Ishikawa (cell line): ENCODE measurements at regions not wholly inside any gene's neighbourhood (a gene's known extent, or its start where the extent isn't known, plus 50 kb on each side); places are given as distances from the start of the nearest gene placed in this dataset.

Experiments used
- CEBPB ChIP-seq: IDR thresholded peaks from 2 replicates; pipeline ENCODE4 v1.6.1; 2012
- EP300 ChIP-seq: IDR thresholded peaks from 2 replicates; pipeline ENCODE4 v1.6.1; 2012; ENCODE audit warnings: borderline replicate concordance
- MAX ChIP-seq: IDR thresholded peaks from 2 replicates; pipeline ENCODE4 v1.6.1; 2012
- TAF1 ChIP-seq: IDR thresholded peaks from 2 replicates; pipeline ENCODE4 v1.6.1; 2012; ENCODE audit warnings: low read depth, mild to moderate bottlenecking
- TCF12 ChIP-seq: IDR thresholded peaks from 2 replicates; pipeline ENCODE4 v1.6.1; 2012; ENCODE audit warnings: low read depth
- USF1 ChIP-seq: IDR thresholded peaks from 2 replicates; pipeline ENCODE4 v1.6.1; 2012
- YY1 ChIP-seq: IDR thresholded peaks from 2 replicates; pipeline ENCODE4 v1.6.1; 2012; ENCODE audit warnings: low read depth

- no peak for TF ChIP-seq YY1
- TF ChIP-seq USF1 = no peak
- TF ChIP-seq CEBPB = no peak
- no peak for TF ChIP-seq TCF12
- no peak for TF ChIP-seq TAF1
- TF ChIP-seq EP300 = no peak
- TF ChIP-seq MAX = no peak
These were observed 55.6 kb upstream of the ACMSD start for GRCh38 chr2:134782792-134783191.
